HCT116 (cell line): ENCODE measurements at regions not wholly inside any gene's neighbourhood (a gene's known extent, or its start where the extent isn't known, plus 50 kb on each side); places are given as distances from the start of the nearest gene placed in this dataset.

Experiments
- ATF3 ChIP-seq: IDR thresholded peaks from 2 replicates; pipeline ENCODE4 v1.6.1; 2012
- EZH2 ChIP-seq: fragments of 200-600 bp; sonication (generic); IDR thresholded peaks from 2 replicates; pipeline ENCODE4 v1.6.1; 2017; ENCODE audit warnings: antibody characterized with exemption, mixed run types
- EZH2phosphoT487 ChIP-seq: fragments of 200-600 bp; IDR thresholded peaks from 2 replicates; pipeline ENCODE4 v1.6.1; 2018; ENCODE audit warnings: antibody characterized with exemption, borderline replicate concordance
- POLR2A ChIP-seq: IDR thresholded peaks from 2 replicates; pipeline ENCODE4 v1.7.0; 2011; ENCODE audit warnings: borderline replicate concordance; ENCODE audit not compliant: insufficient read depth, insufficient read length; ENCODE audit errors: extremely low read depth
- RAD21 ChIP-seq: IDR thresholded peaks from 2 replicates; pipeline ENCODE4 v1.6.1; 2012; ENCODE audit warnings: low read depth, mild to moderate bottlenecking
- SIN3A ChIP-seq: IDR thresholded peaks from 2 replicates; pipeline ENCODE4 v1.6.1; 2012; ENCODE audit warnings: low read depth
- SRF ChIP-seq: IDR thresholded peaks from 2 replicates; pipeline ENCODE4 v1.6.1; 2012; ENCODE audit warnings: low read depth
- ZFX ChIP-seq: fragments of 450-650 bp; IDR thresholded peaks from 2 replicates; pipeline ENCODE4 v1.6.1; 2017
- ZNF274 ChIP-seq: fragments of 200-500 bp; sonication (Bioruptor generic); IDR thresholded peaks from 2 replicates; pipeline ENCODE4 v1.6.1; 2014; ENCODE audit warnings: mild to moderate bottlenecking, low read depth, low read length, inconsistent platforms
- TF ChIP-seq, protein P1 (sequence below), 3 experiments: fragments of 200-600 bp in 1 of 3; sonication (generic) in 1 of 3; IDR thresholded peaks in 2 of 3; conservative IDR thresholded peaks in 1 of 3; 2 replicates each; pipeline ENCODE4 v1.5.1; 2012 to 2017; ENCODE audit warnings: low read depth in 2 of 3, low read length in 2 of 3, antibody characterized with exemption in 1 of 3, borderline replicate concordance in 1 of 3, control low read depth in 1 of 3, mild to moderate bottlenecking in 1 of 3, mixed read lengths in 1 of 3, mixed run types in 1 of 3, moderate library complexity in 1 of 3; ENCODE audit not compliant: insufficient read depth in 1 of 3
- TF ChIP-seq, protein P2 (sequence below): IDR thresholded peaks from 2 replicates; pipeline ENCODE4 v1.6.1; 2012

DNA sequence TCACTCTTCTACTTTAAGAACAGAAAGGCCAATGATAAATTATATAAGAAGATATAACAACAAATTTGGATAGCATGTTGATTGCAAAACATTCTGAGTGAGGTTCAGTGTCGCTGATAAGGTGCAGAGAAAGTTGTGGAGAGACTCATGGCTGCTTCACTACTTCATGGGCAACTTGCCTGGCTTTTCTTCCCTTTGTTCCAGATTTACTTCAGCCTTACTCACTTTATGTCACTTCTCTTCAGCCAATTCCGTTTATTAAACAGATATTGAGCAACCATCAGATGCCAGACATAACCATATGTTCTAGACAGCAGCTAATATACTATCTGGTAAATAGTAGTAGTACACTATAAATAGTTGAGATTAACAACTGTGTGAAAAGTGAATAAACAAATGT lies 150.0 kb upstream of the CHL1 start:
- TF ChIP-seq ATF3 (no peak), SRF (no peak), RAD21 (no peak), ZNF274 (no peak), SIN3A (no peak), ZFX (no peak), POLR2A (no peak), EZH2phosphoT487 (no peak), EZH2 (no peak)
- TF ChIP-seq, protein P1, sequence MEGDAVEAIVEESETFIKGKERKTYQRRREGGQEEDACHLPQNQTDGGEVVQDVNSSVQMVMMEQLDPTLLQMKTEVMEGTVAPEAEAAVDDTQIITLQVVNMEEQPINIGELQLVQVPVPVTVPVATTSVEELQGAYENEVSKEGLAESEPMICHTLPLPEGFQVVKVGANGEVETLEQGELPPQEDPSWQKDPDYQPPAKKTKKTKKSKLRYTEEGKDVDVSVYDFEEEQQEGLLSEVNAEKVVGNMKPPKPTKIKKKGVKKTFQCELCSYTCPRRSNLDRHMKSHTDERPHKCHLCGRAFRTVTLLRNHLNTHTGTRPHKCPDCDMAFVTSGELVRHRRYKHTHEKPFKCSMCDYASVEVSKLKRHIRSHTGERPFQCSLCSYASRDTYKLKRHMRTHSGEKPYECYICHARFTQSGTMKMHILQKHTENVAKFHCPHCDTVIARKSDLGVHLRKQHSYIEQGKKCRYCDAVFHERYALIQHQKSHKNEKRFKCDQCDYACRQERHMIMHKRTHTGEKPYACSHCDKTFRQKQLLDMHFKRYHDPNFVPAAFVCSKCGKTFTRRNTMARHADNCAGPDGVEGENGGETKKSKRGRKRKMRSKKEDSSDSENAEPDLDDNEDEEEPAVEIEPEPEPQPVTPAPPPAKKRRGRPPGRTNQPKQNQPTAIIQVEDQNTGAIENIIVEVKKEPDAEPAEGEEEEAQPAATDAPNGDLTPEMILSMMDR (IDR thresholded peaks at IDR 0.05 in 2 of 3, conservative IDR thresholded peaks at IDR 0.05 in 1 of 3; ENCODE audit: borderline replicate concordance in 1 of 3, insufficient read depth in 1 of 3, low read depth in 2 of 3, low read length in 2 of 3), result no peak
- TF ChIP-seq, protein P2, sequence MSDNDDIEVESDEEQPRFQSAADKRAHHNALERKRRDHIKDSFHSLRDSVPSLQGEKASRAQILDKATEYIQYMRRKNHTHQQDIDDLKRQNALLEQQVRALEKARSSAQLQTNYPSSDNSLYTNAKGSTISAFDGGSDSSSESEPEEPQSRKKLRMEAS, result no peak
